Fibroblast of skin of left quadriceps (primary cell): ENCODE measurements at regions not wholly inside any gene's neighbourhood (a gene's known extent, or its start where the extent isn't known, plus 50 kb on each side); places are given as distances from the start of the nearest gene placed in this dataset.
"Not testable (repeated sequence)": the region's sequence is repeated elsewhere in the genome, so short reads cannot be mapped to it uniquely, and the experiment has no call there.

ENCODE experiments used
- DNase-seq, 2 experiments: peaks; one replicate each; pipeline ENCODE4 v3.0.0-alpha.2; 2013; ENCODE audit warnings: low read depth in 2 of 2

DNA sequence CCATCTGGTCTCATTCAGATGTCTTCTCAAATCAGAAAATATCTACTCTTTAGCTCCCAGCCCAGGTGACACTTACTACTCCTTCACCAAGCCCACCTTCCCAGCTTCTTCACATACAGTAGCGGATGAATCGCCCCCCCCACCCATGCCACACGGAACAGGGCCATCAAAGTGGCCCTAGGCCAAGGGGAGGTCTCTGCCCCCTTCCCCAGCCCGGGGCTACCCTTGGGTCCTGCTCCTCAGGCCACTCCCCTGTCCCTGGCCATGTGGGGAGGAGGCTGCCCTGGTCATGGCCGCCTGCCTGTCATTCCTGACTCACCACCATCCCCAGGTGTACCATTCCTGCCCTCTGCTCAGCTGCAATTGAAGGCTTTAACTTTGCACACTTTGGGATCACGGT, 142.8 kb downstream of the NECTIN1 start:
- DNase-seq: no peak

DNA sequence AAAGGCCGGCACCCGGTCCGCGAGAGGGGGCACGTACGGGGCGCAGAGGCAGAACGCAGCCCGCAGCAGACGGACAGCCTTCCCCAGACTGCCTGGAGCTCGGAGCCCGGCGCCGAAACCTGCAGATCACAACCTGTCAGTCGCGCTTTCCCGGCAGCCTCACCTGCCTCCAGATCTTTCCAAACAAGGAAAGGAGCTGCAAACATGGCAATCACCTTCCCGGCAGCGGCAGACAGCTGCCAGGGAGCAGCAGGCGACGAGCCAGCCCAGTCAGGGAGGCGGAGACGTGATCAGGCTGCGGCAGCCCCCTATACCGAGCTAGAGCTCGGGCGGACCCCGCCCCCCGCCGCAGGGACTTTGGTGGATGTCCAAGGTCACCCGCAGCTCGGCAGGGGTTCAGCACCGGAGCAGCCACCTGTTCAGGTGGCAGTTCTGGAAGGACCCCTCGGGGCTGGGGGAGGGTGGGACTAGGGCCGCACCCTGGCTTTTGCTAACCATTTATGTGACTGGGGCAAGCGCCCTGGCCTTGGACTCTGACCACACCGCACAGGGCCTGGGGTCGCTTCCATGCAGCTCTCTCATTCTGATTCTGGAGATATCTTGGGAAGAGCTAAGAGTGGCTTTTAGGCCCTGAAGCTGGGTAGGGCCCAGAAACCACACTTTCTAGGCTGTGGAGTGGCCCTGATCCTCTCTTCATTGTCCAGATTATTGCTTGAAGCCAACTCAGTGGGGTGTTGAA, 143.8 kb downstream of the NECTIN1 start:
- no peak for DNase-seq

DNA sequence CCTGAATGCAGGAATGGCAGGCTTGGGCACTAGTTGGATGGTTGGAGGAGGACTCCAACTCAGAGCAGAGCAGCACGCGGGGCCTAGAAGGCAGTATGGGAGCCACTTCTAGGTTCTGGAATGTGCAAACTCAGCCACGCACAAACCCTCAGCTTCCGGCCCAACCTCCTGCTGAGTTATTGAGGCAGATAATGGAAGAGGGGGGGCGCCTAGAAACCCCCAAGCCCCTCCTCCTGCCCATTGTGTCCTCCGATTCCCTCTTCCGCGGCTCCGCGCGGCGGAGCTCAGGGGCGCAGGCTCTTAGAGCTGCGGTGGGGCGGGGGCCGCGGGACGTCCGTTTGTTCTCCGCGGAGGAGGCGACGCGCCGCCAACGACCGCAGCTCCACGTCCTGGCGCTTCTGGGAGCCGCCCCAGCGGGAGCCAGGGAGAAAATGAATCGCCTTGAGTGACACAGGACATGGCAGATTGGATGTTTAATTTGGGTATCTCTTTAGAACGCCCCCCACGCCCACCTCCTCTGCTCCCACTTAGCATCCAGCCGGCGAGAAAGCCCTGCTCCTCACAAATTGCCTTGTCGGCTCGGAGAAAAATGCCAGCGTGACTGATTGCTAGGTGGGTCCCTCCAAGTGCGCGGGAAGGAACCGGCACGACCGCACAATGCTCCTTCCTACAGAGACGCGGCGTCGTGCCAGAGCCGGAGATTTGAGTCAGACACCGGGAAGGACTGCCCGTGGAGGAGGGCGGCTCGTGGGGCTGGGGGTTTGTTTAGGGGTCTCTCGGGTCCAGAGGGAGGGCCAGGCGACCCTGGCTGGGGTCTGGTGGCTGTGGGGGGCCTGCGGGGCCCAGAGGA, 144.6 kb downstream of the NECTIN1 start:
- peak; percentile 56 to 64 for DNase-seq

DNA sequence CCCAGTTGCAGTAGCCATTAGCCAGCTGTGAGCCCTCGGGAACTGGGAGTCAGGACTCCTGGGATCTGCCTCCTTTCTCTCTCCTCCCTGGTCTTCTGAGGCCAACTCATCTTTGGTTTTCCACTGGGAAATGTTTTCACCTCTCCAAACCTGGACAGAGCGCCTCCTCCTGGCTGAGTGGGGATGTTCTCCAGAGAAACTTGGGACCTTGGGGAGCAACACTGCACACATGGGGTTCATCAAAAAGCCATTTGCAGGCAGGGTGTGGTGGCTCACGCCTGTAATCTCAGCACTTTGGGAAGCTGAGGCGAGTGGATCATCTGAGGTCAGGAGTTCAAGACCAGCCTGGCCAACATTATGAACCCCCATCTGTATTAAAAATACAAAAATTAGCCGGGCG, 145.4 kb downstream of the NECTIN1 start:
- no peak for DNase-seq

DNA sequence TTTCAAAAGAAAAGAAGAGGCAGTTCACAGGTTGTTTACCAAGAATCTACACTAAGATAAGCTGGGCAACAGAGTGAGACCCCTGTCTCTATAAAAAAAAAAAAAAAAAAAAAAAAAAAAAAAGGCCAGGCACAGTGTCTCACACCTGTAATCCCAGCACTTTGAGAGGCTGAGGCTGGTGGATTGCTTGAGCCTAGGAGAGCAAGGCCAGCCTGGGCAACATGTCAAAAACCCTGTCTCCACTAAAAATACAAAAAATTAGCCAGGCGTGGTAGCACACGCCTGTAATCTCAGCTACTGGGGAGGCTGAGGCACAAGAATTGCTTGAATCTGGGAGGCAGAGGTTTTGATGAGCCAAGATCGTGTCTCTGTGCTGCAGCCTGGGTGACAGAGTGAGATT, 147.6 kb downstream of the NECTIN1 start:
- not testable (repeated sequence) for DNase-seq

DNA sequence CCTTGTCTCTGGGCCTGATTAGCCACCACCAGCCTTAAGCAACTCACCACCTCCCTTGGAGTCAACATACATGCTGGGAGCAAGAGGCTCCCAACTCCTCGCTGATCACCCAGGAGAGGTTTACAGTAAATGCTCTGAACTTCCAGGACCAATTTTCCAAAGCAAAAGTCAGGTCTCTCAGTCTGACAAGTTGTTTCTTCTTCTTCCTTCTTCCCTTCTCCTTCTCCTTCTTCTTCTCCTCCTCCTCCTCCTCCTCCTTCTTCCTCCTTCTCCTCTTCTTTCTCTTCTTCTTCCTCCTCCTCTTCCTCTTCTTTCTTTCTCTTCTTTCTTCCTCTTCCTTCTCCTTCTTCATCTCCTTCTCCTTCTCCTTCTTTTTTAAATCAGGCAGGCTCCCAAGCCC, 148.2 kb downstream of the NECTIN1 start:
- no peak for DNase-seq

DNA sequence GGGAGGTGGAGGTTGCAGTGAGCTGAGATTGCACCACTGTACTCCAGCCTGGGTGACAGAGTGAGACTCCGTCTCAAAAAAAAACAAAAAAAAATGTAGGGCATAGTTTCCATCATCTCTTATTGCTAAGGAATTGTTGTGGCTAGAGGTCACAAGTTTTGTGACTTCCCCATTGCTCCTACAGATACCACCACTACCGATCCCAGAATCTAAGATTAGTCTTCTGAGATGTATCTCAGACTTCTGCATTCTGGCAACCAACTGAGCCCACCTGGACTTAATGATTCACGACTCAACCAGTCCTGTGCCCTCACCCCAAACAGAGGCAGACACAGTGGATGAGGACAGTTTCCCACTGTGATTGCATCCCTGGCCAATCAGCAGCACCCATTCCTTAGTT, 148.9 kb downstream of the NECTIN1 start:
- no peak for DNase-seq

DNA sequence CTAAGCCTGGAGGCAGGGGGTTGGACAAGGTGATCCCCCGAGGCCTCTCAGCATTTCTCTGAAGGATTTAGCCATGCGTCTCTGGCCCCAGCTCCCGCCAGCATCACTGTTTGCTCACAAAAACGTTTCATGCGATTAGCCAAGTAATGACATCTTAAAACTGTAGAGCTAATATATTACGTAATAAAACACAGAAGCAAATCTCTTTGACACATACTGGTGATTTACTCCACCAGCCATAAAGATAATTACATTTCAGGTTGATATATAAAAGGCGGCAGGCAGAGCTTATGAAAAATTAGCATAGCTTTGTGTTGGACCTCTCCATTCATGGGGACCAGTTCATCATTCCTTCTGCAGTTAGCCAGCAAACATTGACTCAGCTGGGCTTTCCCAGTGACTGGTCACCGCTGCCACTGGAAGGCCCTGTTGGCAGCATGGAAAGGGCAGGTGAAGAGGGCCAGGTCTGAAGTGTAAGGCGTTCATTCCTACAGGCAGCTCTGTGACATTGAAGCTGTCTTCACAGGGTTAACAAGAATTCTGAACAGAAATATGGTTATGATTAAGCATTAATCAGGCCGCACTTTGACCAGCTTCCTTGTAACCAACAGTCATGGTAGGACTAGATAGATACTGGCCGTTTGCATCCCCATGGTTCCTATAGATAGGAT, 150.3 kb downstream of the NECTIN1 start:
- DNase-seq: no peak

DNA sequence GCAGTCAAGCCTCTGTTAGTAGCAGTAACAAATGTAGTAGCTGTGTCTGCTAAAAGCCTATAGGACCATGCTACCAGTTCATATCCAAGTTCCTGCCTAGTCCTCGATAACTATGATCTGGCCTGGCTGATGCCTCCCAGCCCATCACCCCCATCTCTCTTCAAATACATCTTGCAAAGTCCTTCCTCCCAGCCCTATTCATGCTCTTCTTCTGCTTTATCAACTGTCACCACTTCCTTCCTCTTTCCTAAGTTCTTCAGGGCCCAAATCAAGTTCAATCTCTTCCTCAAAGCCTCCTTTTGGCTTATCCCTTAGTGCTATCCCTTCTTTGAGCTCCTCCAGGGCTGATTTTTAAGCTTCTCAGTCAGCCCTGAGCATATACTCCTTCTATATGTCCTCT, 150.9 kb upstream of the THY1 start:
- no peak for DNase-seq

DNA sequence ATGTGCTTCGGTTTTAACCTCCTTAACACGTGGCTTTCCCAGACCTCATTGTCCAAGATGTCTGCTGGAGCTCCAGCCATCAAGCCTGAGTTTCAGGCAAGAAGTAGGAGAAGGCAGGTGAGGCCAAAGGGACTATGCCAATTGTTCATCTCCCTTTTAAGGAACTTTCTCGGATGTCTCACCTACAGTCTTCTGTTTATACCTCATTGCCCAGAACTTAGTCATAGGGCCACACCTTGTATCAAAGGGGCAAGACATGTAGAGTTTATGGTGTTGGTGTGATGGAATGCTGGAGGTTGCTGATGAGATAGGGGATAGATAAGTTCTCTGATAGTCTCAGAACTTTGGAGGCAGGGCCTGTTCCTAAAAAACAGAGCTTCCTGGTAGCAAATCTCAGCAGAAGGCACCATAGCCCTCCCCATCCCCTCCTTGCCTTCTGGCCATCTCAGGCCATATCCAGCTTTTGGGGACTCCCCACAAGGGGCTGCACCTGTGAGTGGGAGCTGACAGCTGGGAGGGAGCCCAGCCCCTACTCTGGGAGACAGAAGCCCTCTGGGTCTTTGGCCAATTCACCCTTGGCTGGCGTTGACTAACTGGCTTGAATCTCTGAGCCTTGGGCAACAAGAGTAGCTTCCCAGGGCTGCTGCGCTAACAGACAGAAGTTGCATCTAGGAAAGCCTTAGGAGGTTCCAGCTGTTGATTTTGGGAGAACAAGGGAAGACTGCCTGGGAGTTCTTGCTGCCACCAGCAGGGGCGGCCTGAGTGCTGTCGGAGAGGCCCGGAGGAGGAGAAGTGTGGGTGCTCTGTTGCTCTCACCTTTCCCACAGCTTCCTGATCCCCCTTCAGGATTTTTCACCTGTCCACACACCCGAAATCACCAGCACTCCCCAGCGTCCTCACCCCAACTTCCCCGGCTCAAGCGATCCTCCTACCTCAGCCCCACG, 149.8 kb upstream of the THY1 start:
- DNase-seq: no peak

DNA sequence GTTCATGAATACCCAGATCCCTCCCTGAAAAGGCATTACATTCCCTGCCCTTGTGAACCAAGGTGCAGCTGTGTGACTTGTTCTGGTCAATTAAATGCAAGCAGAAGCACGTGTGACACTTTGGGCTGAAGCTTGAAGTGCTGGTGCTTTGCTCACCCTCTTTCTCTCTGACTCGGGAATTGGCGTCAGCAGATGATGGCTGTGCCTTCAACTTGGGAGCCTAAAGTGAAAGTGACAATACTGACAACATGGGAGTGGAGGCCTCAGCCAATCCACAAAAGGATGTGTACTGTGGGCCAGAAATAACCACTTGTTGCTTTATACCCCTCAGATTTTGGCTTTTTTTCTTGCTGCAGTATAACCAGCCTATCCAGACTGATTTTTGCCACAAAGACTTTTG, 148.3 kb upstream of the THY1 start:
- no peak for DNase-seq

DNA sequence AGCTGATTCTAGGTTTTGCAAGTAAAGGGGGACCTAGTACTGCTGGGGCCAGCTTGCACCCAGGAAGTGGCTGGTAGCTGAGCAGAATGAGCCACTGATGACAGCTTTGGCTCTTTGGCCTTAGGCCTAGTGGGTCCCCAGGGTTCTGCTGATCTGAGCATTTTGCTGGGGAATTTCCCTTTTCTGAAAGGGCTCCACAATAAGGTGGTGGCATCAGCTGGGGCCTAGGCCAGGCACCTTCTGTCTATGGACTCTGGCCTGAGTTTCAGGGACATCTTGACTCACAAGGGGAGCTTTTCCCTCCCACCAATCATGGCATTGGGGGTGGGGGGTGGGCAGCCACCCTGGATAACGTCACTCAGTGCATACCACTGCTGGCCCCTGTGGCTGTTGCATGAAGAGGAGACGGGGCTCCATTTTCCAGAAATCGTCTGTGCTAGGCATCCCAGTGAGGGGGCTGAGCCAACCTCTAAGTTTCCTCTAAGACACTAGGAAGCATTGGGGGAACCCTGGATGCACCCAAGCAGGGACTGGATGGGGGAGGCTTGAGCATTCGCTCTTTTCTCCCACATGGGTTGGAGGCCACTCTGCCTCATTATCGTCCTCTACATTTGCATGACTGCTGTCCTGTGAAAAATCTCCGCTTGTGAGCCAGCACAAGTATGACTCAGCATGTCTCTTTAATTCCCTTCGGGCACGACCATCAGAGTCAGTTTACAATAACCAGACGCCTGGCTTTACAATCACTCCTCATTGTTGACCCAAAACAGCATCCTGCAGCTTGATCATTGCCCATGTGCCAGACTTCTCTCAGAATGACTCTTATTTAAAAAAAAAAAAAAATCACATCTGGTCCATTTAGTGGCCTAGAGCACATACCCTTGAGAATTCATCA, 145.0 kb upstream of the THY1 start:
- DNase-seq: peak; percentile 56 to 60

DNA sequence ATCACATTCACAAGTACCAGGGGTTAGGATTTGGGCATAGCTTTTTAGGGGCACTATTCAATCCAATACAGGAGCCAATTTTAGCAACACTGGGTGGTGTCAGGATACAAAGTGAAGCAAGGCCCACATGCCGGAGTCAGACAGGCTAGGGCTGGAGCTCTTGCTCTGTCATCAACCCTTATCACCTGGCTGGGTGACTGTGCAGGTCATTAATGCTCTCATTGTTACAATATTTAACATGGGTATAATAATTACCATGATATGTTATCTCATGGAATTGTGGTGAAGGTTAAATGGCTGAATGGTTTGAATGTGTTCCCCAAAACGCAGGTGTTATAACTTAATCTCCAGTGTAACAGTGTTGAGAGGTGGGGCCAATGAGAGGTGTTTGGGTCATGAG, 143.3 kb upstream of the THY1 start:
- DNase-seq: no peak

DNA sequence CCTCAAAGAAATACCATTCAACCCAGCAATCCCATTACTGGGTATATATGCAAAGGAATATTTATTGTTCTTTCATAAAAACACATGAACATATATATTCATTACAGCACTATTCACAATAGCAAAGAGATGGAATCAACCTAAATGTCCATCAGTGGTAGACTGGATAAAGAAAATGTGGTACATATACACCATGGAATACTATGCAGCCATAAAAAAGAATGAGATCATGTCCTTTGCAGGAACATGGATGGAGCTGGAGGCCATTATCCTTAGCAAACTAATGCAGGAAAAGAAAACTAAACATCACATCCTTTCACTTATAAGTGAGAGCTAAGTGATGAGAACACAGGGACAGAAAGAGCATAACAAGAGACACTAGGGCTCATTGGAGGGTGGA, 142.7 kb upstream of the THY1 start:
- not testable (repeated sequence) for DNase-seq

DNA sequence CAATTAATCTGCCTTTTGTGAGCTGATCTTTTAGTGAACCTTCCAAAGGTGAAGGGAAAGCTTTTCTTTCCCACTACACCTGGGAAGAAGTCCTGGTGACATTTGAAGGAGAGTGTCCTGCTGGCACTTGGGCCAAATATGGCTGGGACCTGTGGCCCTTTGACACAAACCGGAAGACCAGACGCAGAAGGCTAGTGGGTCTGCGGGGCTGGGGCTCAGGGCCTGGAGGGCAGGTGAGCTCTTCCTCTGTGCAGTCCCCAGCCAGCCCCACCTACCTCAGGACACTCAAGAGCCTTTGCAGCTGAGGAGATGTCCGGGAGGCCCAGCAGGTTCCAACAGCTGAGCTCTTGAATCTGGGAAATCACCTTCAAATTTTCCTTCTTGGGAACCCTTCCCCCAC, 138.0 kb upstream of the THY1 start:
- DNase-seq: no peak

DNA sequence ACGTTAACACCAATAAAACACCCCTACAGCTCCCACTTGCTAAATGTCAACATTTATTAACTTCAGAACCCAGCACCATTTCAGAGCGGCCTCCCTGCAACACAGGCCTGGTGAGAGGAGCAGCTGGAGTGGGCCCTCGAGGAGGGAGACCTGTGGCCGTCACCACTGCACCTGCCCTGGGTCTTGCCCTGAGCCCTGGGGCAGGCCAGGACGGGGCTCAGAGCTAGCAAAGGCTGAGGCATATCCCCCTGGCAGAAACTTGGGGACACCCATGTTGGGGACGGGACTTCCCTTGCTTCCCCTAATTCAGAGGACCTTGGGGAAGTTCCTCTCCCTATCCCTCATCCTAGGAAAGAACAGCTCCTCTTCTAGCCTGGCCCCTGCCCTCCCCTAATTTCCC, 137.3 kb upstream of the THY1 start:
- DNase-seq: no peak

DNA sequence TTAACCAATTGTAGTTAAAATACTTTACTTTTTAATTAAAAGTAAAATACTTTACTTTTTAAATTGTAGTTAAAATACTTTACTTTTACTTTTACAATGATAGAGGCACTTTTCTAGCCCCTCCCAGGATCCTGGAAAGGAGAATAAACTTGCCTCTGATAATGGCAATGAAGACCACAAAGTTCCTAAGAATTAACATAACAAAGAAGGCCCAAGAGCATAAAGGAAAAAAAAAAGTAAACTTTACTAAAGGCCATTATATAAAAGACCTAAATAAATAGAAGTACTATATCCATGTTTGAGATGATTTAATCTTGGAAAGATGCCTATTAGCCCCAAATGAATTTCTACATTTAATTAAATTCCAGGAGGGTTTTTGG, 129.1 kb upstream of the THY1 start:
- no peak for DNase-seq

DNA sequence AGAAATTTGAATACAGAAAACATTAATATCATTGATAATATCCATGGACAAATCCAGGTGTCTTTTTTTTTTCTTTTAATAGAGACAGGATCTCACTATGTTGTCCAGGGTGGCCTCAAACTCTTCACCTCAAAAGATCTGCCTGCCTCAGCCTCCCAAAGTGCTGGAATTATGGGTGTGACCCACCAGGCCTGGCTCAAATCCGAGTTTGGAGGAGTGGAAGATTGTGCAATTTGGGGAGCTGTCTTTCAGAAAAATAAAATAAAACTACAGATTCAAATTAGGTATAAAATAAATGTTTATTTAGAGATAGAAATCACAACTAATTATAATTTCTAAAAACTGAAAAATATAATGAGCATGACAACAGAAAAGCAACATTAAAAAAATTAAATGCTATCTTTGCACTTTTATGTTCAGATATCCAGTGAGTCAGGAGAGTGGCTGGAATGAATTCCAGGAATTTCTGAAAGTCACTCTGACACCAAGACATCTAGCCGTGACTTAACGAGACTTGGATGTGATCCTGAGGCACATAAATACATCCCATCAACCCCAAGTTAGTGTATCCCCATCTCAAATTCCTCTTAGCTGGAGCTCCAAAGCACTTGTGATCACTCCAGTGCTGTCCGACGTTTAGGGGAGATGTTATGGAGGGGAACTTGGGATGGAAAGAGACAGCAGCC, 128.6 kb upstream of the THY1 start:
- no peak for DNase-seq

DNA sequence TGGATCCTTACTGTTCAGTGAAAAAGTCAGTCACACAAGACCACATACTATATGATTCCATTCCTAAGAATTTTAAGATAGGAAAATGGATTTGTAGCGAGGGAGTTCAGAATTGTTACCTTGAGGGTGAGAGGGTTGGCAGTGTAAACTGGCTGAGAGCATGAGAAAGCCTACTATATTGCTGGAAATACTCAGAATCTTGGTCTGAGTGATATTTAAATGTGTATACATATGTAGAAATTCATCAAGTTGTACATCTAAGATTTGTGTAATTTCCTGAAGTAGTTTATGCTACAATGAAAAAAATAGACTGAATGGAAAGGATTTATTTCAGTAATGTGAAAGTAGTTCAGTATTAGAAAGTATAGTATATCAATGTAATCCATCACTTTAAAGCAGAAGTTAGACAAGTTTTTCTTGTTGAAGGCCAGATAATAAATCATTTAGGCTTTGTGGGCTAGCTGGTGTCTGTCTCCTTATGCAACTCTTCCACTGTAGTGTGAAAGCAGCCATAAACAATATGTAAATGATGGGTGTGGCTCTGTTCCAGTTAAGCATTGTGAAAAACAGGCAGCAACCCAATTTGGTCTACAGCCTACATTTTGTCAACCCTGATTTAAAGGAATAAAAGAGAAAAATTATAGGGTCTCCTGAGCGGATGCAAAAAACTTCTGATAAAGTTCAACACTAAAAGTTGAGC, 127.2 kb upstream of the THY1 start:
- DNase-seq: peak in 1 of 2 experiments; percentile 3
